ENCODE measurements at regions not wholly inside any gene's neighbourhood (a gene's known extent, or its start where the extent isn't known, plus 50 kb on each side); places are given as distances from the start of the nearest gene placed in this dataset.

GRCh38 chr3:152785051-152785450 lies 49.9 kb upstream of the P2RY1 start:
- H3K27me3 ChIP-seq, result no peaks in the 10 kb centered on the region
- H3K4me3 ChIP-seq (replicated peaks in 1 of 3), result no peak overlapping the region
- DNase-seq, result no peak
- H3K27ac ChIP-seq, result no peak overlapping the region
- no peaks in the 10 kb centered on the region for H3K4me1 ChIP-seq
- intact Hi-C loops (cut with DNase I), result no loop called here
- no peaks in the 10 kb centered on the region for H3K36me3 ChIP-seq
- no peaks in the 10 kb centered on the region for H3K9me3 ChIP-seq
- 85 to 90% methylated on average over 4 of the region's 4 CpGs for WGBS, 2 donors
- TF ChIP-seq POLR2A (IDR thresholded peaks at IDR 0.05) (no peak), CTCF (IDR thresholded peaks at IDR 0.05) (no peak)

All from thyroid gland (tissue), 4 donors.